GM12878 (cell line): ENCODE measurements at regions not wholly inside any gene's neighbourhood (a gene's known extent, or its start where the extent isn't known, plus 50 kb on each side); places are given as distances from the start of the nearest gene placed in this dataset.

ENCODE experiments used
- ATAC-seq: fragments of 200-7000 bp; cut with Tn5 transposase; 3 replicates; pipeline ENCODE4 v1.9.1; 2020; ENCODE audit warnings: mild to moderate bottlenecking, moderate library complexity
- BruUV-seq: library from RNA; stranded (reverse); fragments of 400-500 nt; replicated peaks from 2 replicates; lab custom pipeline; 2021; lab: Mats Ljungman, UMichigan
- CTCF ChIA-PET: fragments of 300-600 bp; sonication (Branson Sonifier 250); formaldehyde crosslinking; extraction: SDS; loops from one replicate; lab custom pipeline; 2021; ENCODE audit warnings: inconsistent platforms; lab: Yijun Ruan, JAX
- POLR2A ChIA-PET: fragments of 350-600 bp; formaldehyde crosslinking; extraction: SDS; loops from one replicate; lab custom pipeline; 2021; ENCODE audit warnings: inconsistent platforms; lab: Charles Lee
- RAD21 ChIA-PET: fragments of 300-600 bp; sonication (Branson Sonifier 250); formaldehyde crosslinking; loops from one replicate; lab custom pipeline; 2023; ENCODE audit warnings: antibody characterized with exemption; ENCODE audit not compliant: unreplicated experiment; lab: Charles Lee
- SMC1A ChIA-PET: fragments of 300-600 bp; sonication (Branson Sonifier 250); formaldehyde crosslinking; loops from one replicate; lab custom pipeline; 2023; ENCODE audit not compliant: unreplicated experiment, uncharacterized antibody; lab: Charles Lee
- DNase-seq: peaks from one replicate; pipeline ENCODE4 v3.0.0-alpha.2; 2011; ENCODE audit warnings: low read depth, low spot score
- FAIRE-seq: peaks from 3 replicates; lab custom pipeline; 2011; peaks lifted over from hg19 to GRCh38; lab: Jason Lieb, UNC
- H2AFZ ChIP-seq: 2 replicates; pipeline ENCODE4 v1.6.0; 2011; ENCODE audit warnings: low read depth, low read length, control low read depth; ENCODE audit not compliant: control insufficient read depth
- H3K27ac ChIP-seq: 2 replicates; pipeline ENCODE4 v1.5.1; 2011; ENCODE audit warnings: control low read depth; ENCODE audit not compliant: control insufficient read depth, insufficient read depth
- H3K27me3 ChIP-seq, 2 experiments: replicated peaks in 1 of 2; 2 replicates each; pipeline versions ENCODE4 v1.6.0 to v1.6.1; 2011; ENCODE audit warnings: low read length in 1 of 2; ENCODE audit not compliant: control insufficient read depth in 2 of 2, insufficient read depth in 2 of 2
- H3K36me3 ChIP-seq, 2 experiments: 2 replicates each; pipeline ENCODE4 v1.5.1; 2011; ENCODE audit warnings: low read length in 1 of 2; ENCODE audit not compliant: control insufficient read depth in 2 of 2, insufficient read depth in 2 of 2
- H3K4me1 ChIP-seq: 2 replicates; pipeline ENCODE4 v1.6.1; 2011; ENCODE audit warnings: mild to moderate bottlenecking, low read length, moderate library complexity, mixed read lengths; ENCODE audit not compliant: control insufficient read depth, insufficient read depth
- H3K4me2 ChIP-seq: 2 replicates; pipeline ENCODE4 v1.6.0; 2011; ENCODE audit warnings: control low read depth; ENCODE audit not compliant: control insufficient read depth, insufficient read depth
- H3K4me3 ChIP-seq: fragments of 200-600 bp; sonication (generic); 2 replicates; pipeline ENCODE4 v1.5.1; 2016
- H3K79me2 ChIP-seq: 2 replicates; pipeline ENCODE4 v1.6.0; 2011; ENCODE audit warnings: low read length; ENCODE audit not compliant: control insufficient read depth, insufficient read depth
- H3K9ac ChIP-seq: 2 replicates; pipeline ENCODE4 v1.8.0; 2011; ENCODE audit warnings: low read length, control low read depth, mixed read lengths; ENCODE audit not compliant: control insufficient read depth, insufficient read depth
- H3K9me3 ChIP-seq: replicated peaks from 3 replicates; pipeline ENCODE4 v1.5.1; 2011; ENCODE audit warnings: mild to moderate bottlenecking, low read length; ENCODE audit not compliant: control insufficient read depth, insufficient read depth
- H4K20me1 ChIP-seq: 2 replicates; pipeline ENCODE4 v1.6.0; 2011; ENCODE audit not compliant: control insufficient read depth, insufficient read depth
- CHD4 ChIP-seq: fragments of 200-600 bp; sonication (generic); IDR thresholded peaks from 2 replicates; pipeline ENCODE4 v1.6.1; 2016; ENCODE audit warnings: mild to moderate bottlenecking
- FOS ChIP-seq: IDR thresholded peaks from 3 replicates; pipeline ENCODE4 v1.6.1; 2011; ENCODE audit warnings: borderline replicate concordance; ENCODE audit not compliant: insufficient read length; ENCODE audit errors: extremely low read depth
- NR2F1 ChIP-seq: fragments of 450-650 bp; conservative IDR thresholded peaks from 2 replicates; pipeline ENCODE4 v1.6.1; 2017; ENCODE audit warnings: mild to moderate bottlenecking
- PAX5 ChIP-seq: IDR thresholded peaks from 2 replicates; pipeline ENCODE4 v1.6.1; 2011; ENCODE audit warnings: low read depth, low read length, borderline replicate concordance
- whole genome bisulfite sequencing: methylation state at CpG from one replicate; pipeline ENCODE4 v1.1.6; 2016; ENCODE audit warnings: low lambda C conversion rate; ENCODE audit not compliant: insufficient replicate concordance, insufficient coverage; ENCODE audit errors: missing lambda C conversion rate; 5-methylcytosine and 5-hydroxymethylcytosine counted together
- in situ Hi-C: fragments of 300-500 bp; cut with MboI; formaldehyde crosslinking; loops from 9 replicates; pipeline ENCODE4 v1.14.3; 2018; ENCODE audit warnings: mixed read lengths
- intact Hi-C: fragments of 100-400 bp; cut with micrococcal nuclease; formaldehyde crosslinking; loops from one replicate; pipeline ENCODE4 v1.14.2; 2022; ENCODE audit not compliant: unreplicated experiment
- TF ChIP-seq, protein P1 (sequence below): IDR thresholded peaks from 2 replicates; pipeline ENCODE4 v1.6.1; 2012; ENCODE audit warnings: low read depth, low read length, improper control_type of control experiment
- TF ChIP-seq, protein P2 (sequence below): fragments of 450-650 bp; IDR thresholded peaks from 2 replicates; pipeline ENCODE4 v1.6.1; 2016; ENCODE audit warnings: mild to moderate bottlenecking
- TF ChIP-seq, protein P3 (sequence below): fragments of 450-650 bp; IDR thresholded peaks from 2 replicates; pipeline ENCODE4 v1.6.1; 2016; ENCODE audit warnings: mild to moderate bottlenecking
- TF ChIP-seq, protein P4 (sequence below): IDR thresholded peaks from 2 replicates; pipeline ENCODE4 v1.6.1; 2011; ENCODE audit warnings: low read depth, mild to moderate bottlenecking, low read length, moderate library complexity, borderline replicate concordance; ENCODE audit errors: extremely low read depth
- TF ChIP-seq, protein P5 (sequence below): IDR thresholded peaks from 2 replicates; pipeline ENCODE4 v1.6.1; 2011; ENCODE audit warnings: mild to moderate bottlenecking, low read depth, low read length, moderate library complexity; ENCODE audit not compliant: insufficient replicate concordance
- TF ChIP-seq, protein P6 (sequence below): fragments of 450-650 bp; conservative IDR thresholded peaks from 2 replicates; pipeline ENCODE4 v1.6.1; 2017; ENCODE audit warnings: mild to moderate bottlenecking, moderate library complexity
- TF ChIP-seq, protein P7 (sequence below): IDR thresholded peaks from 2 replicates; pipeline ENCODE4 v1.6.1; 2012; ENCODE audit warnings: mild to moderate bottlenecking, low read depth, low read length

DNA sequence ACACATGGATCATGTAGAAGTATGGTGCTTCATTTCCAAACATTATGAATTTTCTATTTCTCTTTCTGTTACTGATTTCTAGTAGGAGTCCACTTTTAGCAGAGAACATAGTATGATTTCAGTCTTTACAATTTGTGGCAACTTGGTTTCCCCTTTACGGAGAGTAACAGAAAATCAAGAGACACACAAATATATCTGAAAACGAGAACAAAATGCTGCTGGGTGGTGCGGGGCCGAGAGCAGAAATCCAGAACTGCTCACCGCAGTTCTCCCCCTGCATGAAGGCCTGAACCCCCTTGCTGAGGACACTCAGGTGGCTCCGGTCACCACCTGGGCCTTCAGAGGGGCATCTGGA, 94.5 kb upstream of the FMN2 start:
- Histone ChIP-seq H3K4me3 (no peak overlapping the region), H2AFZ (no peak overlapping the region), H3K4me2 (no peak overlapping the region), H3K36me3 (no peaks in the 10 kb centered on the region), H3K79me2 (no peaks in the 10 kb centered on the region), H3K27ac (no peak overlapping the region), H4K20me1 (no peaks in the 10 kb centered on the region), H3K27me3 (no peaks in the 10 kb centered on the region), H3K9me3 (no peaks in the 10 kb centered on the region), H3K4me1 (no peaks in the 10 kb centered on the region), H3K9ac (no peak overlapping the region)
- in situ Hi-C loops, result no loop called here
- no TSS peak for BruUV-seq
- RAD21 ChIA-PET, result no interaction called here
- POLR2A ChIA-PET, result no interaction called here
- no peak for ATAC-seq
- CTCF ChIA-PET, result no interaction called here
- intact Hi-C loops, result no loop called here
- FAIRE-seq, result no peak
- DNase-seq, result no peak
- 64% methylated on average over 6 of the region's 6 CpGs for WGBS
- SMC1A ChIA-PET, result no interaction called here
- TF ChIP-seq, protein P1, sequence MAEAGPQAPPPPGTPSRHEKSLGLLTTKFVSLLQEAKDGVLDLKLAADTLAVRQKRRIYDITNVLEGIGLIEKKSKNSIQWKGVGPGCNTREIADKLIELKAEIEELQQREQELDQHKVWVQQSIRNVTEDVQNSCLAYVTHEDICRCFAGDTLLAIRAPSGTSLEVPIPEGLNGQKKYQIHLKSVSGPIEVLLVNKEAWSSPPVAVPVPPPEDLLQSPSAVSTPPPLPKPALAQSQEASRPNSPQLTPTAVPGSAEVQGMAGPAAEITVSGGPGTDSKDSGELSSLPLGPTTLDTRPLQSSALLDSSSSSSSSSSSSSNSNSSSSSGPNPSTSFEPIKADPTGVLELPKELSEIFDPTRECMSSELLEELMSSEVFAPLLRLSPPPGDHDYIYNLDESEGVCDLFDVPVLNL, result no peak
- no peak for TF ChIP-seq FOS
- no peak for TF ChIP-seq PAX5
- TF ChIP-seq, protein P2, sequence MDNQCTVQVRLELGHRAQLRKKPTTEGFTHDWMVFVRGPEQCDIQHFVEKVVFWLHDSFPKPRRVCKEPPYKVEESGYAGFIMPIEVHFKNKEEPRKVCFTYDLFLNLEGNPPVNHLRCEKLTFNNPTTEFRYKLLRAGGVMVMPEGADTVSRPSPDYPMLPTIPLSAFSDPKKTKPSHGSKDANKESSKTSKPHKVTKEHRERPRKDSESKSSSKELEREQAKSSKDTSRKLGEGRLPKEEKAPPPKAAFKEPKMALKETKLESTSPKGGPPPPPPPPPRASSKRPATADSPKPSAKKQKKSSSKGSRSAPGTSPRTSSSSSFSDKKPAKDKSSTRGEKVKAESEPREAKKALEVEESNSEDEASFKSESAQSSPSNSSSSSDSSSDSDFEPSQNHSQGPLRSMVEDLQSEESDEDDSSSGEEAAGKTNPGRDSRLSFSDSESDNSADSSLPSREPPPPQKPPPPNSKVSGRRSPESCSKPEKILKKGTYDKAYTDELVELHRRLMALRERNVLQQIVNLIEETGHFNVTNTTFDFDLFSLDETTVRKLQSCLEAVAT, result no peak
- TF ChIP-seq, protein P3, sequence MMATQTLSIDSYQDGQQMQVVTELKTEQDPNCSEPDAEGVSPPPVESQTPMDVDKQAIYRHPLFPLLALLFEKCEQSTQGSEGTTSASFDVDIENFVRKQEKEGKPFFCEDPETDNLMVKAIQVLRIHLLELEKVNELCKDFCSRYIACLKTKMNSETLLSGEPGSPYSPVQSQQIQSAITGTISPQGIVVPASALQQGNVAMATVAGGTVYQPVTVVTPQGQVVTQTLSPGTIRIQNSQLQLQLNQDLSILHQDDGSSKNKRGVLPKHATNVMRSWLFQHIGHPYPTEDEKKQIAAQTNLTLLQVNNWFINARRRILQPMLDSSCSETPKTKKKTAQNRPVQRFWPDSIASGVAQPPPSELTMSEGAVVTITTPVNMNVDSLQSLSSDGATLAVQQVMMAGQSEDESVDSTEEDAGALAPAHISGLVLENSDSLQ, result no peak
- no peak for TF ChIP-seq CHD4
- TF ChIP-seq, protein P4, sequence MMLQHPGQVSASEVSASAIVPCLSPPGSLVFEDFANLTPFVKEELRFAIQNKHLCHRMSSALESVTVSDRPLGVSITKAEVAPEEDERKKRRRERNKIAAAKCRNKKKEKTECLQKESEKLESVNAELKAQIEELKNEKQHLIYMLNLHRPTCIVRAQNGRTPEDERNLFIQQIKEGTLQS, result no peak
- TF ChIP-seq, protein P5, sequence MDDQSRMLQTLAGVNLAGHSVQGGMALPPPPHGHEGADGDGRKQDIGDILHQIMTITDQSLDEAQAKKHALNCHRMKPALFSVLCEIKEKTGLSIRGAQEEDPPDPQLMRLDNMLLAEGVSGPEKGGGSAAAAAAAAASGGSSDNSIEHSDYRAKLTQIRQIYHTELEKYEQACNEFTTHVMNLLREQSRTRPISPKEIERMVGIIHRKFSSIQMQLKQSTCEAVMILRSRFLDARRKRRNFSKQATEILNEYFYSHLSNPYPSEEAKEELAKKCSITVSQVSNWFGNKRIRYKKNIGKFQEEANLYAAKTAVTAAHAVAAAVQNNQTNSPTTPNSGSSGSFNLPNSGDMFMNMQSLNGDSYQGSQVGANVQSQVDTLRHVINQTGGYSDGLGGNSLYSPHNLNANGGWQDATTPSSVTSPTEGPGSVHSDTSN, result no peak
- TF ChIP-seq NR2F1, result no peak
- TF ChIP-seq, protein P6, sequence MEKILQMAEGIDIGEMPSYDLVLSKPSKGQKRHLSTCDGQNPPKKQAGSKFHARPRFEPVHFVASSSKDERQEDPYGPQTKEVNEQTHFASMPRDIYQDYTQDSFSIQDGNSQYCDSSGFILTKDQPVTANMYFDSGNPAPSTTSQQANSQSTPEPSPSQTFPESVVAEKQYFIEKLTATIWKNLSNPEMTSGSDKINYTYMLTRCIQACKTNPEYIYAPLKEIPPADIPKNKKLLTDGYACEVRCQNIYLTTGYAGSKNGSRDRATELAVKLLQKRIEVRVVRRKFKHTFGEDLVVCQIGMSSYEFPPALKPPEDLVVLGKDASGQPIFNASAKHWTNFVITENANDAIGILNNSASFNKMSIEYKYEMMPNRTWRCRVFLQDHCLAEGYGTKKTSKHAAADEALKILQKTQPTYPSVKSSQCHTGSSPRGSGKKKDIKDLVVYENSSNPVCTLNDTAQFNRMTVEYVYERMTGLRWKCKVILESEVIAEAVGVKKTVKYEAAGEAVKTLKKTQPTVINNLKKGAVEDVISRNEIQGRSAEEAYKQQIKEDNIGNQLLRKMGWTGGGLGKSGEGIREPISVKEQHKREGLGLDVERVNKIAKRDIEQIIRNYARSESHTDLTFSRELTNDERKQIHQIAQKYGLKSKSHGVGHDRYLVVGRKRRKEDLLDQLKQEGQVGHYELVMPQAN, result no peak
- TF ChIP-seq, protein P7, sequence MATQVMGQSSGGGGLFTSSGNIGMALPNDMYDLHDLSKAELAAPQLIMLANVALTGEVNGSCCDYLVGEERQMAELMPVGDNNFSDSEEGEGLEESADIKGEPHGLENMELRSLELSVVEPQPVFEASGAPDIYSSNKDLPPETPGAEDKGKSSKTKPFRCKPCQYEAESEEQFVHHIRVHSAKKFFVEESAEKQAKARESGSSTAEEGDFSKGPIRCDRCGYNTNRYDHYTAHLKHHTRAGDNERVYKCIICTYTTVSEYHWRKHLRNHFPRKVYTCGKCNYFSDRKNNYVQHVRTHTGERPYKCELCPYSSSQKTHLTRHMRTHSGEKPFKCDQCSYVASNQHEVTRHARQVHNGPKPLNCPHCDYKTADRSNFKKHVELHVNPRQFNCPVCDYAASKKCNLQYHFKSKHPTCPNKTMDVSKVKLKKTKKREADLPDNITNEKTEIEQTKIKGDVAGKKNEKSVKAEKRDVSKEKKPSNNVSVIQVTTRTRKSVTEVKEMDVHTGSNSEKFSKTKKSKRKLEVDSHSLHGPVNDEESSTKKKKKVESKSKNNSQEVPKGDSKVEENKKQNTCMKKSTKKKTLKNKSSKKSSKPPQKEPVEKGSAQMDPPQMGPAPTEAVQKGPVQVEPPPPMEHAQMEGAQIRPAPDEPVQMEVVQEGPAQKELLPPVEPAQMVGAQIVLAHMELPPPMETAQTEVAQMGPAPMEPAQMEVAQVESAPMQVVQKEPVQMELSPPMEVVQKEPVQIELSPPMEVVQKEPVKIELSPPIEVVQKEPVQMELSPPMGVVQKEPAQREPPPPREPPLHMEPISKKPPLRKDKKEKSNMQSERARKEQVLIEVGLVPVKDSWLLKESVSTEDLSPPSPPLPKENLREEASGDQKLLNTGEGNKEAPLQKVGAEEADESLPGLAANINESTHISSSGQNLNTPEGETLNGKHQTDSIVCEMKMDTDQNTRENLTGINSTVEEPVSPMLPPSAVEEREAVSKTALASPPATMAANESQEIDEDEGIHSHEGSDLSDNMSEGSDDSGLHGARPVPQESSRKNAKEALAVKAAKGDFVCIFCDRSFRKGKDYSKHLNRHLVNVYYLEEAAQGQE, result no peak
